Skeletal muscle satellite cell (primary cell): ENCODE measurements at regions not wholly inside any gene's neighbourhood (a gene's known extent, or its start where the extent isn't known, plus 50 kb on each side); places are given as distances from the start of the nearest gene placed in this dataset.
A peak's percentile ranks its signal among the peaks of the same experiment; 100 is the strongest.

Experiments
- H3K27me3 ChIP-seq: 2 replicates; pipeline ENCODE4 v1.7.0; 2013; ENCODE audit warnings: low read length; ENCODE audit not compliant: control insufficient read depth, insufficient read depth
- H3K36me3 ChIP-seq: 2 replicates; pipeline ENCODE4 v1.7.0; 2013; ENCODE audit warnings: mild to moderate bottlenecking, control low read depth, low read length; ENCODE audit not compliant: insufficient read depth
- H3K4me1 ChIP-seq: 2 replicates; pipeline ENCODE4 v1.7.0; 2013; ENCODE audit warnings: low read length; ENCODE audit not compliant: control insufficient read depth, insufficient read depth
- H3K4me2 ChIP-seq: 2 replicates; pipeline ENCODE4 v1.7.0; 2013; ENCODE audit warnings: mild to moderate bottlenecking, low read length
- H3K4me3 ChIP-seq: 2 replicates; pipeline ENCODE4 v1.7.0; 2013; ENCODE audit warnings: low read length
- H3K9ac ChIP-seq: 2 replicates; pipeline ENCODE4 v1.7.0; 2013; ENCODE audit warnings: mild to moderate bottlenecking, low read depth, low read length, moderate library complexity
- H3K9me3 ChIP-seq: replicated peaks from 2 replicates; pipeline ENCODE4 v1.7.0; 2013; ENCODE audit warnings: mild to moderate bottlenecking, control low read depth, low read length

GRCh38 chr1:234722270-234722704 lies 112.3 kb upstream of the IRF2BP2 start:
- H3K9ac ChIP-seq, result peak overlapping the region; percentile 93
- no peaks in the 10 kb centered on the region for H3K27me3 ChIP-seq
- no peaks in the 10 kb centered on the region for H3K9me3 ChIP-seq
- H3K4me3 ChIP-seq, result peak overlapping the region; percentile 50
- H3K4me1 ChIP-seq, result peaks cover 67% of the 10 kb centered on the region
- no peaks in the 10 kb centered on the region for H3K36me3 ChIP-seq
- H3K4me2 ChIP-seq, result peak overlapping the region; percentile 79

DNA sequence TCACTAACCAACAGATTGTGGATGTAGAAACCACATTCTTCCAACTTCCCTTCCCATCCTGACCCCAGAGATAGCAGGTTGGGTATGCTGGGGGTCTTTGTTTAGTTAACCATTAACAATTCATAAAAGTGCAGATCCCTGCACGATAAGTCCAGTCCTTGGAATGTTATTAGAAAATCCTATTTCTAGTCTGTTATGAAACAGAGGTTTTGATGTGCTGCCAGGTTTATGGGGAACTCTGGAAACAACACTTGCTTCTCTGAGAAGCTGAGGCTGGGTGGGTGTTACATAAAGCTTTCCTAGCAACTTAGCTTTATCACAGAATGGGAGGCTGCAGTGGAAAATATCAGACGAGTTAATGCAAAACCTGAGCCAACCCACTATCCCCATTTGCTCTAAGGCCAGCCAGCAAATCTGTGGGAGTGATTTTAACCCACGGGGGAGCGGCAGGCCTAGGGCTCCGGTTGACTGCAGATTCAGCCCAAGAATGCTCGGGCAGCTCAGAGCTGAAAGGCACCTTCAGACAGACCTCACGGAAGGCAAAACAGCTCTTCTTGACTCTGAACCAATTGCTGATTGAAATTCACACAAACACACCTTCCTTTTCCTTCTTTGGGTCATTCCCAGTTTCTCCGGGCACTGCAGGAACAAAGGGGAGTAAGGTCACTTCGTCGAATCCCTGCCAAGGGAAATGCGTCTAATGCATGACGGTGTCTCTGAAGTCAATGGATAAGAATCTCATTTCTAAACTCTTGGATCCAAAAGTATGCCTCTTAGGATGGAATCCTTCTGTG lies 111.7 kb upstream of the IRF2BP2 start:
- peak overlapping the region; percentile 50 for H3K4me3 ChIP-seq
- no peaks in the 10 kb centered on the region for H3K36me3 ChIP-seq
- peaks cover 71% of the 10 kb centered on the region for H3K4me1 ChIP-seq
- no peaks in the 10 kb centered on the region for H3K27me3 ChIP-seq
- H3K9me3 ChIP-seq, result no peaks in the 10 kb centered on the region
- H3K9ac ChIP-seq, result peak overlapping the region; percentile 93
- peak overlapping the region; percentile 79 for H3K4me2 ChIP-seq

- H3K27me3 ChIP-seq, result no peaks in the 10 kb centered on the region
- peaks cover 72% of the 10 kb centered on the region for H3K4me1 ChIP-seq
- H3K4me3 ChIP-seq, result no peak overlapping the region
- H3K9ac ChIP-seq, result peak overlapping the region; percentile 93
- H3K9me3 ChIP-seq, result no peaks in the 10 kb centered on the region
- H3K4me2 ChIP-seq, result peak overlapping the region; percentile 79
- no peaks in the 10 kb centered on the region for H3K36me3 ChIP-seq
Observed at GRCh38 chr1:234720709-234721441, 110.9 kb upstream of the IRF2BP2 start.

DNA sequence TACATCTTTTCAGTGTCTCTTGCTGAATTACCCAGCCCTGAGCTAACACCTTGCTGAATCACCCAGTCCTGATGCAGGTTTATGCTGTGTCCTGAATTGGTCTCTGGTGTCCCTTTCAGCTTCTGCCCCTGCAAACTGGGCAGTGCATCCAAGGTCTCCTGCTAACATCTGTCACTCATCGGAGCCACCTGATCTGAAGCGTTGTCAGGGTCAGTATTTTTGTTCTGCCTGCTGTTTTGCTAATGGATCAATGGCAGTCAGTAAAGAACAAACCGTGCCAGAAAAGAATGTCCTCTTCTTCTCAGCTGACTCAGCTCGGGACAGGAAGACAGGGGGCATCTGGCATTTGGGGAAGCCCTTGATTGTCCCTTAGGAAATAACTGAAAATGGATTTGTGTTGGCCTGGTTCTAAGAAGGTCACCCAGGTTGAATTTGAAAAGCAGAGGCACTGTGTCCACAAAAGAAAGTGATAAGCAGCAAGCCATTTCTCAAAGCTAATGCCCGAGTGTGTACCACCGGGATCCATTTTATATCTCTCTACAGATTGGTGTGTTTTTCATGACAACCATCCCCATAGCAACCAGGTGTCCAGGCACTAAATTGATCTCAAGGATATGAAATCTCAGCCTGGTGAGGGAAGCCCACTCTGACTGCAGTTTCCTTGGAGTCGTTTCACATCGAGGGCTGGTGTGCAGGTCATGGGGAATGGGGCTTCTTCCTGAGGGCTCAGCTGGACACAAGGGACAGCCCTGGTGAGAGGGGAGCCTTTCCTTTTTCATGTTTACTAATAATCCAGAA lies 109.7 kb upstream of the IRF2BP2 start:
- Histone ChIP-seq H3K4me3 (no peak overlapping the region), H3K9me3 (no peaks in the 10 kb centered on the region), H3K4me2 (no peak overlapping the region), H3K27me3 (no peaks in the 10 kb centered on the region), H3K4me1 (peaks cover 59% of the 10 kb centered on the region), H3K9ac (no peak overlapping the region), H3K36me3 (no peaks in the 10 kb centered on the region)

- H3K9ac ChIP-seq, result no peak overlapping the region
- no peak overlapping the region for H3K4me2 ChIP-seq
- no peaks in the 10 kb centered on the region for H3K27me3 ChIP-seq
- peaks cover 56% of the 10 kb centered on the region for H3K4me1 ChIP-seq
- no peak overlapping the region for H3K4me3 ChIP-seq
- no peaks in the 10 kb centered on the region for H3K9me3 ChIP-seq
- no peaks in the 10 kb centered on the region for H3K36me3 ChIP-seq
Observed at GRCh38 chr1:234718496-234719453, 108.8 kb upstream of the IRF2BP2 start.

- H3K4me2 ChIP-seq, result no peak overlapping the region
- H3K9ac ChIP-seq, result peak overlapping the region; percentile 24
- H3K9me3 ChIP-seq, result no peaks in the 10 kb centered on the region
- no peak overlapping the region for H3K4me3 ChIP-seq
- H3K36me3 ChIP-seq, result no peaks in the 10 kb centered on the region
- H3K27me3 ChIP-seq, result no peaks in the 10 kb centered on the region
- H3K4me1 ChIP-seq, result peaks cover 39% of the 10 kb centered on the region
Observed at GRCh38 chr1:234716908-234717375, 107.0 kb upstream of the IRF2BP2 start.

- Histone ChIP-seq H3K27me3 (no peaks in the 10 kb centered on the region), H3K4me2 (no peak overlapping the region), H3K9me3 (no peaks in the 10 kb centered on the region), H3K36me3 (no peaks in the 10 kb centered on the region), H3K9ac (no peak overlapping the region), H3K4me1 (peaks cover 24% of the 10 kb centered on the region), H3K4me3 (no peak overlapping the region)
Observed at GRCh38 chr1:234715252-234716014, 105.5 kb upstream of the IRF2BP2 start.

- no peak overlapping the region for H3K4me2 ChIP-seq
- no peaks in the 10 kb centered on the region for H3K27me3 ChIP-seq
- no peak overlapping the region for H3K4me3 ChIP-seq
- no peak overlapping the region for H3K9ac ChIP-seq
- H3K9me3 ChIP-seq, result no peaks in the 10 kb centered on the region
- no peaks in the 10 kb centered on the region for H3K36me3 ChIP-seq
- H3K4me1 ChIP-seq, result peaks cover 12% of the 10 kb centered on the region
Observed at GRCh38 chr1:234713859-234714258, 103.9 kb upstream of the IRF2BP2 start.

GRCh38 chr1:234713440-234713839 lies 103.5 kb upstream of the IRF2BP2 start:
- Histone ChIP-seq H3K27me3 (no peaks in the 10 kb centered on the region), H3K36me3 (no peaks in the 10 kb centered on the region), H3K4me2 (no peak overlapping the region), H3K9me3 (no peaks in the 10 kb centered on the region), H3K4me3 (no peak overlapping the region), H3K9ac (no peak overlapping the region), H3K4me1 (peaks cover 10% of the 10 kb centered on the region)

DNA sequence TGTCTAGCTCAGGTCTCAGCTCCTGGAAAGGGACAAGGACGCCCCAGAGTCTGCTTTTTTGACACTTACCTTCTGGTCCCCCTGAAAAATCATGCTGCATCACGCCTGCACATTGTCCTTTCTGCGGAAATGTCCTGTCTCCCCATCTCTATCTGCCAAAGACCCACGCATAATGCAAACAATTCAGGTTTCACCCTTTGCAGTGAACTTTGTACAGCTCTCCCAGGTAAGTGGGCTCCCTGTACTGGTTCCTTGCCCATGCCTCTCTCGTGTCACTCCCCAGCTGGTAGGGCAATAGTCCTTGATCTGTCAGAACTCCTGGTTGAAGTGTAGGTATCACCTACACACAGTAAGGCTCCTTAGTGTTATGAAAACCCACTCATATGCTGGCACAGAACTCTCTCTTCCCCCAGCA lies 102.9 kb upstream of the IRF2BP2 start:
- Histone ChIP-seq H3K4me1 (peaks cover 12% of the 10 kb centered on the region), H3K27me3 (no peaks in the 10 kb centered on the region), H3K9me3 (no peaks in the 10 kb centered on the region), H3K4me2 (no peak overlapping the region), H3K9ac (no peak overlapping the region), H3K36me3 (no peaks in the 10 kb centered on the region), H3K4me3 (no peak overlapping the region)
